Liver (tissue), 7 donors: ENCODE measurements at regions not wholly inside any gene's neighbourhood (a gene's known extent, or its start where the extent isn't known, plus 50 kb on each side); places are given as distances from the start of the nearest gene placed in this dataset.

Experiments
- DNase-seq: peaks from one replicate; pipeline ENCODE4 v3.0.0-alpha.2; 2017; ENCODE audit warnings: low spot score
- H3K27ac ChIP-seq, 2 donors: one replicate each; pipeline ENCODE4 v1.7.0; 2013; ENCODE audit warnings: inconsistent platforms in 2 of 2, low read length in 2 of 2, control low read depth in 1 of 2, low read depth in 1 of 2, mild to moderate bottlenecking in 1 of 2
- H3K27me3 ChIP-seq, 4 donors: one replicate each; pipeline versions ENCODE4 v1.6.1 to v1.7.0; 2013; ENCODE audit warnings: low read length in 3 of 4, inconsistent platforms in 1 of 4, mild to moderate bottlenecking in 1 of 4, moderate library complexity in 1 of 4; ENCODE audit not compliant: control insufficient read depth in 4 of 4, insufficient read depth in 4 of 4
- H3K36me3 ChIP-seq, 4 donors: one replicate each; pipeline versions ENCODE4 v1.6.1 to v1.7.0; 2013; ENCODE audit warnings: low read length in 3 of 4, mild to moderate bottlenecking in 3 of 4, low read depth in 1 of 4, moderate library complexity in 1 of 4; ENCODE audit not compliant: control insufficient read depth in 4 of 4, insufficient read depth in 3 of 4
- H3K4me1 ChIP-seq, 4 donors: one replicate each; pipeline versions ENCODE4 v1.6.1 to v1.7.0; 2013; ENCODE audit warnings: low read length in 3 of 4, mild to moderate bottlenecking in 3 of 4, moderate library complexity in 1 of 4; ENCODE audit not compliant: control insufficient read depth in 4 of 4, insufficient read depth in 4 of 4
- H3K4me3 ChIP-seq, 3 donors: one replicate each; pipeline versions ENCODE4 v1.6.1 to v1.7.0; 2013; ENCODE audit warnings: low read length in 3 of 3, control low read depth in 1 of 3, low read depth in 1 of 3, mild to moderate bottlenecking in 1 of 3
- H3K9ac ChIP-seq, 2 donors: one replicate each; pipeline ENCODE4 v1.7.0; 2013; ENCODE audit warnings: low read length in 2 of 2, mild to moderate bottlenecking in 2 of 2, moderate library complexity in 2 of 2, control low read depth in 1 of 2, low read depth in 1 of 2
- H3K9me3 ChIP-seq, 4 donors: one replicate each; pipeline versions ENCODE4 v1.6.1 to v1.7.0; 2013; ENCODE audit warnings: low read length in 3 of 4; ENCODE audit not compliant: control insufficient read depth in 4 of 4
- EGR1 ChIP-seq, 2 donors: IDR thresholded peaks; 2 replicates each; pipeline ENCODE4 v1.6.1; 2016 to 2018; ENCODE audit warnings: antibody characterized with exemption in 2 of 2, low read depth in 2 of 2
- FOXA1 ChIP-seq: IDR thresholded peaks from 2 replicates; pipeline ENCODE4 v1.6.1; 2016; ENCODE audit warnings: antibody characterized with exemption
- FOXA2 ChIP-seq: IDR thresholded peaks from 2 replicates; pipeline ENCODE4 v1.6.1; 2016; ENCODE audit warnings: antibody characterized with exemption
- GABPA ChIP-seq, 2 donors: IDR thresholded peaks in 1 of 2; conservative IDR thresholded peaks in 1 of 2; 2 replicates each; pipeline ENCODE4 v1.6.1; 2016; ENCODE audit warnings: antibody characterized with exemption in 2 of 2, mild to moderate bottlenecking in 1 of 2, moderate library complexity in 1 of 2
- HNF4A ChIP-seq, 2 donors: conservative IDR thresholded peaks; 2 replicates each; pipeline ENCODE4 v1.6.1; 2016; ENCODE audit warnings: antibody characterized with exemption in 2 of 2, mild to moderate bottlenecking in 2 of 2
- HNF4G ChIP-seq: IDR thresholded peaks from 2 replicates; pipeline ENCODE4 v1.6.1; 2016; ENCODE audit warnings: antibody characterized with exemption
- JUND ChIP-seq, 2 donors: IDR thresholded peaks; 2 replicates each; pipeline ENCODE4 v1.6.1; 2016; ENCODE audit warnings: antibody characterized with exemption in 2 of 2
- NR2F2 ChIP-seq: IDR thresholded peaks from 2 replicates; pipeline ENCODE4 v1.6.1; 2016; ENCODE audit warnings: antibody characterized with exemption
- TAF1 ChIP-seq: conservative IDR thresholded peaks from 2 replicates; pipeline ENCODE4 v1.6.1; 2016; ENCODE audit warnings: antibody characterized with exemption, mild to moderate bottlenecking
- YY1 ChIP-seq: IDR thresholded peaks from 2 replicates; pipeline ENCODE4 v1.6.1; 2016; ENCODE audit warnings: antibody characterized with exemption, mild to moderate bottlenecking
- WGBS: extraction: QIAGEN DNeasy Blood & Tissue Kit; methylation state at CpG from one replicate; pipeline ENCODE4 v1.1.7; 2013; 5-methylcytosine and 5-hydroxymethylcytosine counted together
- TF ChIP-seq, protein P1 (sequence below): IDR thresholded peaks from 2 replicates; pipeline ENCODE4 v1.6.1; 2016; ENCODE audit warnings: antibody characterized with exemption
- TF ChIP-seq, protein P2 (sequence below): IDR thresholded peaks from 2 replicates; pipeline ENCODE4 v1.6.1; 2016; ENCODE audit warnings: antibody characterized with exemption
- TF ChIP-seq, protein P3 (sequence below): IDR thresholded peaks from 2 replicates; pipeline ENCODE4 v1.6.1; 2016; ENCODE audit warnings: antibody characterized with exemption, mild to moderate bottlenecking
- TF ChIP-seq, protein P4 (sequence below): IDR thresholded peaks from 2 replicates; pipeline ENCODE4 v1.6.1; 2016; ENCODE audit warnings: antibody characterized with exemption
- donor health status: healthy.
- donor health status: healthy.
- donor health status: healthy.
- donor health status: healthy.

DNA sequence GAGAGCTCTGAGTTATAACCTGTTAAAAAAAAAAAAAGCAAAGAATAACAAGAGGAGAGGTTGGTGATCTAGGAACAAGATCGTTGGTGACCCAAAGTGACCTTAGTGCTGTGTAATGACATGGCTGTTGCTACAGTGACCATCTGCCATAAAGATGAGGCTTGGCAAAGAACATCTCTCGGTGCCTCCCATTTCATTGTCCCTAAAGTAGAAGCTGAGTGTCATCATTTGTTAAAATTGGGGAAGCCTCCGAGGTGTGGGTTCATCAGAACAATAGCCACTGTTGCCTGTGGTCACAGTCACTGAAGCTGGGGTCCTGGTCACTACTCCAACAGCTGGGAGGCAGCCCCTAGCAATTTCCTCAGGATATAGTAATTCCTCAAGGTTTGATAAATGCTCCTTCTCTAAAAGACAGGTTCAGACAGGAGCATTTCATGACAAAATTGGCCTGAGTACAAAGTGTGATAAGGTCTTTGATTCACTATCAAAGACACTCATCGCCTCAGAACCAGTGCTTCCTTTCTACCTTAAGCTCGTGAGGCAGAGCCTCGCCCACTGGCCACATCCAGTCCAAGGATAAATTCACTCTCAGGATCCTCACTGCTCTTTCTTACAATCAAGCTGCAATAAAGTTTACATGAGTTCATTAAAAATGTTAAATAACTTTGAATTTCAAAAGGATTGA lies 81.9 kb upstream of the RGS2 start:
- 88% methylated on average over 6 of the region's 6 CpGs for whole genome bisulfite sequencing
- Histone ChIP-seq H3K27me3 (no peaks in the 10 kb centered on the region), H3K4me3 (no peak overlapping the region), H3K9me3 (no peaks in the 10 kb centered on the region), H3K36me3 (no peaks in the 10 kb centered on the region), H3K4me1 (no peaks in the 10 kb centered on the region), H3K27ac (no peak overlapping the region), H3K9ac (no peak overlapping the region)
- no peak for DNase-seq
- no peak for TF ChIP-seq TAF1

DNA sequence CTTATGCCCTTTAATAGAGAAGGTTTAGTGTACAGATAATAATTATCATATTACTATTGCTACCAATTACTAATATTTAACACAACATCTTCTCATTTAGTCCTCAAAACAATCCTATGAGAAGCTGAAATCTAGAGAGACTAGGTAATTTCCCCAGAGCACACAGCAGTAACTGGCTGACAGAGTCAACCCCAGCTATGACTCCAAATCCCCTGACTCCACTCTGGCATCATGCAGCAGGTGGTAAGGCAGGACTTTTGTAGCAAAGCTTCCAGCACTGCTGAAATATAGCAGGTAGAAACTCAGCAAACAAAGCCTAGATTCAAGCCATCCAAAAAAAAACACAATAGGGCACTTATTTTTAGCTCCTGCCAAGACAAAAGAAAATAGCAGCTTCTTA lies 79.3 kb upstream of the RGS2 start:
- Histone ChIP-seq H3K36me3 (no peaks in the 10 kb centered on the region), H3K27me3 (no peaks in the 10 kb centered on the region), H3K9me3 (no peaks in the 10 kb centered on the region), H3K27ac (no peak overlapping the region), H3K4me3 (no peak overlapping the region), H3K4me1 (no peaks in the 10 kb centered on the region), H3K9ac (no peak overlapping the region)
- TF ChIP-seq YY1 (no peak), EGR1 (IDR thresholded peaks at IDR 0.05; ENCODE audit: low read depth in 2 of 2) (no peak), TAF1 (no peak), GABPA (IDR thresholded peaks at IDR 0.05 in 1 of 2, conservative IDR thresholded peaks at IDR 0.05 in 1 of 2) (no peak), FOXA2 (no peak), JUND (IDR thresholded peaks at IDR 0.05) (no peak), HNF4G (no peak), NR2F2 (no peak), FOXA1 (no peak), HNF4A (conservative IDR thresholded peaks at IDR 0.05) (no peak)
- TF ChIP-seq, protein P1, sequence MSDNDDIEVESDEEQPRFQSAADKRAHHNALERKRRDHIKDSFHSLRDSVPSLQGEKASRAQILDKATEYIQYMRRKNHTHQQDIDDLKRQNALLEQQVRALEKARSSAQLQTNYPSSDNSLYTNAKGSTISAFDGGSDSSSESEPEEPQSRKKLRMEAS = no peak
- TF ChIP-seq, protein P2, sequence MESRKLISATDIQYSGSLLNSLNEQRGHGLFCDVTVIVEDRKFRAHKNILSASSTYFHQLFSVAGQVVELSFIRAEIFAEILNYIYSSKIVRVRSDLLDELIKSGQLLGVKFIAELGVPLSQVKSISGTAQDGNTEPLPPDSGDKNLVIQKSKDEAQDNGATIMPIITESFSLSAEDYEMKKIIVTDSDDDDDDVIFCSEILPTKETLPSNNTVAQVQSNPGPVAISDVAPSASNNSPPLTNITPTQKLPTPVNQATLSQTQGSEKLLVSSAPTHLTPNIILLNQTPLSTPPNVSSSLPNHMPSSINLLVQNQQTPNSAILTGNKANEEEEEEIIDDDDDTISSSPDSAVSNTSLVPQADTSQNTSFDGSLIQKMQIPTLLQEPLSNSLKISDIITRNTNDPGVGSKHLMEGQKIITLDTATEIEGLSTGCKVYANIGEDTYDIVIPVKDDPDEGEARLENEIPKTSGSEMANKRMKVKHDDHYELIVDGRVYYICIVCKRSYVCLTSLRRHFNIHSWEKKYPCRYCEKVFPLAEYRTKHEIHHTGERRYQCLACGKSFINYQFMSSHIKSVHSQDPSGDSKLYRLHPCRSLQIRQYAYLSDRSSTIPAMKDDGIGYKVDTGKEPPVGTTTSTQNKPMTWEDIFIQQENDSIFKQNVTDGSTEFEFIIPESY = no peak
- TF ChIP-seq, protein P3, sequence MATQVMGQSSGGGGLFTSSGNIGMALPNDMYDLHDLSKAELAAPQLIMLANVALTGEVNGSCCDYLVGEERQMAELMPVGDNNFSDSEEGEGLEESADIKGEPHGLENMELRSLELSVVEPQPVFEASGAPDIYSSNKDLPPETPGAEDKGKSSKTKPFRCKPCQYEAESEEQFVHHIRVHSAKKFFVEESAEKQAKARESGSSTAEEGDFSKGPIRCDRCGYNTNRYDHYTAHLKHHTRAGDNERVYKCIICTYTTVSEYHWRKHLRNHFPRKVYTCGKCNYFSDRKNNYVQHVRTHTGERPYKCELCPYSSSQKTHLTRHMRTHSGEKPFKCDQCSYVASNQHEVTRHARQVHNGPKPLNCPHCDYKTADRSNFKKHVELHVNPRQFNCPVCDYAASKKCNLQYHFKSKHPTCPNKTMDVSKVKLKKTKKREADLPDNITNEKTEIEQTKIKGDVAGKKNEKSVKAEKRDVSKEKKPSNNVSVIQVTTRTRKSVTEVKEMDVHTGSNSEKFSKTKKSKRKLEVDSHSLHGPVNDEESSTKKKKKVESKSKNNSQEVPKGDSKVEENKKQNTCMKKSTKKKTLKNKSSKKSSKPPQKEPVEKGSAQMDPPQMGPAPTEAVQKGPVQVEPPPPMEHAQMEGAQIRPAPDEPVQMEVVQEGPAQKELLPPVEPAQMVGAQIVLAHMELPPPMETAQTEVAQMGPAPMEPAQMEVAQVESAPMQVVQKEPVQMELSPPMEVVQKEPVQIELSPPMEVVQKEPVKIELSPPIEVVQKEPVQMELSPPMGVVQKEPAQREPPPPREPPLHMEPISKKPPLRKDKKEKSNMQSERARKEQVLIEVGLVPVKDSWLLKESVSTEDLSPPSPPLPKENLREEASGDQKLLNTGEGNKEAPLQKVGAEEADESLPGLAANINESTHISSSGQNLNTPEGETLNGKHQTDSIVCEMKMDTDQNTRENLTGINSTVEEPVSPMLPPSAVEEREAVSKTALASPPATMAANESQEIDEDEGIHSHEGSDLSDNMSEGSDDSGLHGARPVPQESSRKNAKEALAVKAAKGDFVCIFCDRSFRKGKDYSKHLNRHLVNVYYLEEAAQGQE = no peak
- TF ChIP-seq, protein P4, sequence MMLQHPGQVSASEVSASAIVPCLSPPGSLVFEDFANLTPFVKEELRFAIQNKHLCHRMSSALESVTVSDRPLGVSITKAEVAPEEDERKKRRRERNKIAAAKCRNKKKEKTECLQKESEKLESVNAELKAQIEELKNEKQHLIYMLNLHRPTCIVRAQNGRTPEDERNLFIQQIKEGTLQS = no peak
- DNase-seq = no peak
